HCT116 (cell line): ENCODE measurements at regions not wholly inside any gene's neighbourhood (a gene's known extent, or its start where the extent isn't known, plus 50 kb on each side); places are given as distances from the start of the nearest gene placed in this dataset.

Source experiments
- ATAC-seq: fragments of 200-7000 bp; cut with Tn5 transposase; 2 replicates; pipeline ENCODE4 v1.9.1; 2020; ENCODE audit warnings: mild to moderate bottlenecking, moderate library complexity
- BruUV-seq: library from RNA; stranded (reverse); fragments of 400-500 nt; replicated peaks from 2 replicates; lab custom pipeline; 2021; lab: Mats Ljungman, UMichigan
- CTCF ChIA-PET: fragments of 300-600 bp; sonication (Branson Sonifier 250); formaldehyde crosslinking; loops from one replicate; lab custom pipeline; 2021; ENCODE audit warnings: antibody characterized with exemption; lab: Charles Lee
- POLR2A ChIA-PET: fragments of 300-600, 350-600 bp; sonication (Branson Sonifier 250); formaldehyde crosslinking; loops from one replicate; lab custom pipeline; 2021; ENCODE audit warnings: antibody characterized with exemption; lab: Charles Lee
- RAD21 ChIA-PET, 2 experiments: fragments of 300-600 bp; sonication (Branson Sonifier 250); formaldehyde crosslinking; loops; one replicate each; lab custom pipeline; 2023; ENCODE audit warnings: low total read pairs in 2 of 2; ENCODE audit not compliant: uncharacterized antibody in 2 of 2, unreplicated experiment in 2 of 2, low non-redundant PET in 1 of 2; lab: Charles Lee
- DNase-seq: peaks from one replicate; pipeline ENCODE4 v3.0.0-alpha.2; 2010; ENCODE audit warnings: low read depth, low spot score
- H2AFZ ChIP-seq: fragments of 200-600 bp; shearing (Covaris generic), sonication (generic); 2 replicates; pipeline ENCODE4 v1.6.1; 2017; ENCODE audit warnings: low read depth, mixed run types, mixed read lengths, antibody characterized with exemption, low read length; ENCODE audit not compliant: poor library complexity, severe bottlenecking
- H3K27ac ChIP-seq: 2 replicates; pipeline ENCODE4 v1.5.1; 2012; ENCODE audit warnings: low read depth, low read length
- H3K27me3 ChIP-seq: fragments of 200-600 bp; sonication (generic); 2 replicates; pipeline ENCODE4 v1.6.1; 2016; ENCODE audit warnings: mixed run types, low read length, mixed read lengths; ENCODE audit not compliant: insufficient read depth
- H3K36me3 ChIP-seq, 2 experiments: fragments of 200-500 bp in 1 of 2; fragments of 200-600 bp in 1 of 2; sonication (Bioruptor generic) in 1 of 2; sonication (generic) in 1 of 2; 2 replicates each; pipeline versions ENCODE4 v1.5.1 to v1.6.1; 2014 to 2016; ENCODE audit warnings: low read length in 2 of 2, inconsistent platforms in 1 of 2, mixed read lengths in 1 of 2, mixed run types in 1 of 2; ENCODE audit not compliant: insufficient read depth in 2 of 2, control insufficient read depth in 1 of 2
- H3K4me1 ChIP-seq, 2 experiments: fragments of 200-600 bp in 1 of 2; sonication (generic) in 1 of 2; 2 replicates each; pipeline versions ENCODE4 v1.5.1 to v1.6.1; 2012 to 2017; ENCODE audit warnings: low read length in 2 of 2, inconsistent platforms in 1 of 2, mild to moderate bottlenecking in 1 of 2, mixed read lengths in 1 of 2, mixed run types in 1 of 2, moderate library complexity in 1 of 2; ENCODE audit not compliant: insufficient read depth in 2 of 2, control insufficient read depth in 1 of 2
- H3K4me2 ChIP-seq: fragments of 200-600 bp; sonication (generic); 2 replicates; pipeline ENCODE4 v1.6.1; 2017; ENCODE audit warnings: mixed run types, low read length, mixed read lengths
- H3K4me3 ChIP-seq, 2 experiments: fragments of 200-600 bp in 1 of 2; sonication (generic) in 1 of 2; replicated peaks in 1 of 2; 2 replicates each; pipeline ENCODE4 v1.5.1; 2011 to 2016; ENCODE audit warnings: low read length in 2 of 2, control low read depth in 1 of 2, low read depth in 1 of 2, mild to moderate bottlenecking in 1 of 2, mixed read lengths in 1 of 2, mixed run types in 1 of 2
- H3K79me2 ChIP-seq: fragments of 200-600 bp; sonication (generic); 2 replicates; pipeline ENCODE4 v1.6.1; 2017; ENCODE audit warnings: mild to moderate bottlenecking, mixed run types, low read length, moderate library complexity, mixed read lengths; ENCODE audit not compliant: insufficient read depth
- H3K9ac ChIP-seq: fragments of 200-600 bp; sonication (generic); 2 replicates; pipeline ENCODE4 v1.6.1; 2016; ENCODE audit warnings: low read length, mixed read lengths
- H3K9me2 ChIP-seq: fragments of 200-600 bp; sonication (generic), shearing (Covaris generic); 2 replicates; pipeline ENCODE4 v1.6.1; 2017; ENCODE audit warnings: mixed run types, mild to moderate bottlenecking, moderate library complexity; ENCODE audit not compliant: insufficient read depth
- H3K9me3 ChIP-seq, 2 experiments: fragments of 200-500 bp in 1 of 2; fragments of 200-600 bp in 1 of 2; sonication (Bioruptor generic) in 1 of 2; sonication (generic) in 1 of 2; 2 replicates each; pipeline ENCODE4 v1.6.1; 2014 to 2017; ENCODE audit warnings: low read length in 2 of 2, mixed read lengths in 2 of 2, inconsistent platforms in 1 of 2, low read depth in 1 of 2, mild to moderate bottlenecking in 1 of 2, mixed run types in 1 of 2, moderate library complexity in 1 of 2; ENCODE audit not compliant: control insufficient read depth in 1 of 2, insufficient read depth in 1 of 2
- H4K20me1 ChIP-seq: fragments of 200-600 bp; sonication (generic), shearing (Covaris generic); 2 replicates; pipeline ENCODE4 v1.6.1; 2017; ENCODE audit warnings: mixed run types, mild to moderate bottlenecking, moderate library complexity; ENCODE audit not compliant: insufficient read depth
- CBX3 ChIP-seq: IDR thresholded peaks from 2 replicates; pipeline ENCODE4 v1.6.1; 2012; ENCODE audit warnings: low read depth
- CEBPB ChIP-seq: IDR thresholded peaks from 2 replicates; pipeline ENCODE4 v1.6.1; 2012; ENCODE audit warnings: low read depth
- CTCF ChIP-seq, 3 experiments: fragments of 200-600 bp in 1 of 3; sonication (generic) in 1 of 3; IDR thresholded peaks in 2 of 3; conservative IDR thresholded peaks in 1 of 3; 2 replicates each; pipeline ENCODE4 v1.5.1; 2012 to 2017; ENCODE audit warnings: low read depth in 2 of 3, low read length in 2 of 3, antibody characterized with exemption in 1 of 3, borderline replicate concordance in 1 of 3, control low read depth in 1 of 3, mild to moderate bottlenecking in 1 of 3, mixed read lengths in 1 of 3, mixed run types in 1 of 3, moderate library complexity in 1 of 3; ENCODE audit not compliant: insufficient read depth in 1 of 3
- EGR1 ChIP-seq: IDR thresholded peaks from 2 replicates; pipeline ENCODE4 v1.6.1; 2012; ENCODE audit warnings: low read depth
- ELF1 ChIP-seq: IDR thresholded peaks from 2 replicates; pipeline ENCODE4 v1.6.1; 2012; ENCODE audit warnings: low read depth, borderline replicate concordance
- EZH2 ChIP-seq: fragments of 200-600 bp; sonication (generic); IDR thresholded peaks from 2 replicates; pipeline ENCODE4 v1.6.1; 2017; ENCODE audit warnings: antibody characterized with exemption, mixed run types
- FOSL1 ChIP-seq: IDR thresholded peaks from 2 replicates; pipeline ENCODE4 v1.6.1; 2012; ENCODE audit warnings: low read depth
- JUND ChIP-seq: IDR thresholded peaks from 2 replicates; pipeline ENCODE4 v1.6.1; 2012
- POLR2A ChIP-seq: IDR thresholded peaks from 2 replicates; pipeline ENCODE4 v1.7.0; 2011; ENCODE audit warnings: borderline replicate concordance; ENCODE audit not compliant: insufficient read depth, insufficient read length; ENCODE audit errors: extremely low read depth
- RAD21 ChIP-seq: IDR thresholded peaks from 2 replicates; pipeline ENCODE4 v1.6.1; 2012; ENCODE audit warnings: low read depth, mild to moderate bottlenecking
- SIN3A ChIP-seq: IDR thresholded peaks from 2 replicates; pipeline ENCODE4 v1.6.1; 2012; ENCODE audit warnings: low read depth
- SP1 ChIP-seq: IDR thresholded peaks from 2 replicates; pipeline ENCODE4 v1.6.1; 2012; ENCODE audit warnings: low read depth
- SRF ChIP-seq: IDR thresholded peaks from 2 replicates; pipeline ENCODE4 v1.6.1; 2012; ENCODE audit warnings: low read depth
- intact Hi-C: fragments of 100-400 bp; cut with micrococcal nuclease; formaldehyde crosslinking; loops from 2 replicates; pipeline ENCODE4 v1.10.0; 2022
- TF ChIP-seq, protein P1 (sequence below): IDR thresholded peaks from 2 replicates; pipeline ENCODE4 v1.6.1; 2012

- POLR2A ChIA-PET, result no interaction called here
- CTCF ChIA-PET, result no interaction called here
- Histone ChIP-seq H2AFZ (no peak overlapping the region), H3K4me2 (no peak overlapping the region), H3K4me3 (no peak overlapping the region), H3K36me3 (no peaks in the 10 kb centered on the region), H3K9ac (no peak overlapping the region), H3K9me2 (no peaks in the 10 kb centered on the region), H3K27me3 (no peaks in the 10 kb centered on the region), H3K4me1 (peaks cover 3 to 24% of the 10 kb centered on the region in 2 experiments; a peak in 2 of 4 replicates), H3K27ac (no peak overlapping the region), H3K9me3 (no peaks in the 10 kb centered on the region), H4K20me1 (no peaks in the 10 kb centered on the region), H3K79me2 (no peaks in the 10 kb centered on the region)
- ATAC-seq, result no peak
- RAD21 ChIA-PET, result no interaction called here
- TF ChIP-seq, protein P1, sequence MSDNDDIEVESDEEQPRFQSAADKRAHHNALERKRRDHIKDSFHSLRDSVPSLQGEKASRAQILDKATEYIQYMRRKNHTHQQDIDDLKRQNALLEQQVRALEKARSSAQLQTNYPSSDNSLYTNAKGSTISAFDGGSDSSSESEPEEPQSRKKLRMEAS, result no peak
- TF ChIP-seq SIN3A, result no peak
- no peak for TF ChIP-seq EZH2
- no peak for TF ChIP-seq RAD21
- no peak for TF ChIP-seq ELF1
- TF ChIP-seq SRF, result no peak
- no peak for TF ChIP-seq FOSL1
- no peak for TF ChIP-seq CBX3
- no peak for TF ChIP-seq SP1
- no peak for TF ChIP-seq POLR2A
- no peak for TF ChIP-seq CEBPB
- TF ChIP-seq EGR1, result no peak
- no peak for TF ChIP-seq JUND
- no peak for TF ChIP-seq CTCF (IDR thresholded peaks at IDR 0.05 in 2 of 3, conservative IDR thresholded peaks at IDR 0.05 in 1 of 3; ENCODE audit: borderline replicate concordance in 1 of 3, insufficient read depth in 1 of 3, low read depth in 2 of 3, low read length in 2 of 3)
- DNase-seq, result no peak
- no TSS peak for BruUV-seq
- intact Hi-C loops, result no loop called here
Measured at GRCh38 chr5:145478651-145479050, 356.5 kb downstream of the PRELID2 start.
